ENCODE measurements at regions not wholly inside any gene's neighbourhood (a gene's known extent, or its start where the extent isn't known, plus 50 kb on each side); places are given as distances from the start of the nearest gene placed in this dataset.
"Not testable (repeated sequence)": the region's sequence is repeated elsewhere in the genome, so short reads cannot be mapped to it uniquely, and the experiment has no call there.

DNA sequence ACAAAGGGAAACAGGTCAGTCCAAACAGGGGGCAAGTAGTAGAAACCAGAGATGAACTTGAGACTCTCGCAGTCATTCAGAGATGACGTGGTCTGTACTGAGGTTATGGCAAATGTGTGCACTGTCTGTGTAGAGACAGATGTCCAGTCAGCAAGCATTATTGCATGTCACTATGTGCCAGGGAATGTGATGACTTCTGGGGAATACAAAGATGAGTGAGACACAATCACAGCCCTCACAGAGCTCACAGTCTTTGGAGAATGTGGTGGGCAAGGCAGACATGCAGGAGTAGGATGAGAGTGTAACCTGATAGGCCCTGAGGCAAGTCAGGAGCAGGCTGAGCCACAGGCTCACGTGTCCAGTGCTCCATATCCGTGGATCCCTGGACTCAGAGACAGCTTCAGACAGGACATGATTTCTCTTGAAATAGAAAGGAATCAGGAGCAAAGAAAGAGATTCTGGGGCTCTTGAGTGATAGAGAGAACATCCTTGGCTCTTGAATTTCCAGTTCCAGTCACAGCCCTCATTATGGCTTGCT, 550.7 kb downstream of the ETS1 start:
- Histone ChIP-seq H3K4me3 (ENCODE audit: low read depth in 1 of 5, low read length in 5 of 5) (no peak overlapping the region), H3K27ac (ENCODE audit: low read depth, low read length) (no peak overlapping the region), H3K36me3 (ENCODE audit: control insufficient read depth in 5 of 5, insufficient read depth in 5 of 5, low read length in 5 of 5) (no peaks in the 10 kb centered on the region), H3K9me3 (ENCODE audit: control insufficient read depth in 5 of 5, low read length in 5 of 5) (no peaks in the 10 kb centered on the region), H3K9ac (ENCODE audit: low read length in 5 of 5) (no peak overlapping the region), H3K27me3 (ENCODE audit: control insufficient read depth in 5 of 5, insufficient read depth in 4 of 5, low read length in 5 of 5) (no peaks in the 10 kb centered on the region), H3K4me1 (ENCODE audit: control insufficient read depth in 5 of 5, insufficient read depth in 5 of 5, low read length in 5 of 5) (peaks cover 0 to 13% (median 10%) of the 10 kb centered on the region in 5 donors)

DNA sequence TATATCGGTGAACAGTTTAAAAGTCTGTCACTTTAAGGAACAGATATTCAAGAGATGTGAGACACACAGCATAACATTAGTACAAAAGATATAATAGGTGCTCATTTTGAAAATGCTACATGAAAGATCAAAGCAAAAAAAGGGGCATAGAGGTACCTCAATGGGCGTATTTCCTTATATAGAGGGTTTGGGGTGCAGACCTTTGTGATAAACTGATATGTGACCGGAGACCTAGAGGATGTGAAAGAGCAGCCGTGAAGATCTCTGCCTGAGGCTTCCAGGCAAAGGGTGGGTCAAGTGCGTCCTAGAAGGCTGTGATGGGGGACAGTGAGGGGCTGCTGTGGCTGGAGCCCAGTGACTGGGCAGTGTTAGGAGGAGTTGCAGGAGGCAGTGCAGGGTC, 551.4 kb downstream of the ETS1 start:
- Histone ChIP-seq H3K27ac (ENCODE audit: low read depth, low read length) (no peak overlapping the region), H3K36me3 (ENCODE audit: control insufficient read depth in 5 of 5, insufficient read depth in 5 of 5, low read length in 5 of 5) (no peaks in the 10 kb centered on the region), H3K9me3 (ENCODE audit: control insufficient read depth in 5 of 5, low read length in 5 of 5) (no peaks in the 10 kb centered on the region), H3K9ac (ENCODE audit: low read length in 5 of 5) (no peak overlapping the region), H3K4me1 (ENCODE audit: control insufficient read depth in 5 of 5, insufficient read depth in 5 of 5, low read length in 5 of 5) (peaks cover 0 to 13% (median 10%) of the 10 kb centered on the region in 5 donors), H3K4me3 (ENCODE audit: low read depth in 1 of 5, low read length in 5 of 5) (no peak overlapping the region), H3K27me3 (ENCODE audit: control insufficient read depth in 5 of 5, insufficient read depth in 4 of 5, low read length in 5 of 5) (no peaks in the 10 kb centered on the region)

DNA sequence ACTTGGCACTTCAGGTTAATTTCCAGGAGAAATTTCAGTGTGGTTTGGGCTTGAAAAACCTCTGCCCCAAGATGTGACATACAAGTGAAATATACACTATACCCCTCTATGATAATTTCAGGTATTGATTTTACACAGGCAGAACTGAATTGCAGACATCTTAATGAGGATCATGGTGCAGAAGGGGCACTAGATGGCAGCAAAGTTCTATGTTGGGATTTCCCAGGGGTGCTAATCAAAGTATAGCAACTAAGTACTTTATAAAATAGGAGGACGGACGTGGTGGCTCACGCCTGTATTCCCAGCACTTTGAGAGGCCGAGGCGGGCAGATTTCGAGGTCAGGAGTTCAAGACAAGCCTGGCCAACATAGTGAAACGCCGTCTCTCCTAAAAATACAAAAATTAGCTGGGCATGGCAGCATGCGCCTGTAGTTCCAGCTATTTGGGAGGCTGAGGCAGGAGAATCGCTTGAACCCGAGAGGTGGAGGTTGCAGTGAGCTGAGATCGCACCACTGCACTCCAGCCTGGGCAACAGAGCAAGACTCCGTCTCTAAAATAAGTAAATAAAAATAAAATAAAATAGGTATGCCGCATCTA, 555.7 kb downstream of the ETS1 start:
- H3K27ac ChIP-seq (ENCODE audit: low read depth, low read length); H3K4me1 ChIP-seq (ENCODE audit: control insufficient read depth in 5 of 5, insufficient read depth in 5 of 5, low read length in 5 of 5); H3K36me3 ChIP-seq (ENCODE audit: control insufficient read depth in 5 of 5, insufficient read depth in 5 of 5, low read length in 5 of 5); H3K9me3 ChIP-seq (ENCODE audit: control insufficient read depth in 5 of 5, low read length in 5 of 5); H3K27me3 ChIP-seq (ENCODE audit: control insufficient read depth in 5 of 5, insufficient read depth in 4 of 5, low read length in 5 of 5); H3K9ac ChIP-seq (ENCODE audit: low read length in 5 of 5); H3K4me3 ChIP-seq (ENCODE audit: low read depth in 1 of 5, low read length in 5 of 5): not testable (repeated sequence)

DNA sequence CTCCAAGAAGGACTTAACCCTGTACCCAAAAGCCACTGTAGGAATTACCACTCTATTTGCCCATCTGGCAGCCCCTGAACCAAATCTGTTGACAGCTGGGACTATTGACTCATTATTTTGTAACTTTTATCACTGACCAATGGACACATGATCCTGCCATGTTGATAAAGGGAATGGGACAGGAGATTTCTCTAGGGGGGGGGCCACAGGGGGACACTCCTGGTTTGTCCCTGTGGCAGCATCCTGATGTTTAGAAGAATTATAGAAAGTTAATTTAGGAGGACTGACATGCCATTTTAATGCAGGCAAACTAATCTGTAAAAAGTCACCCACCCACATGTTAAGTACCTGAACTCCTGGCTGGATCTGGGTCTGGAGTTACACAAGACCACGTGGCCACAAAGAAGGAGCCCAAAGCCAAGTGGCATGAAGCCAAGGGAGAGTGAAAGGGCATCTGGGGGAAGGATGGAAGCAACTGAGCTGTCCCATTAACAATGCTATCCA, 558.1 kb downstream of the ETS1 start:
- H3K27me3 ChIP-seq (ENCODE audit: control insufficient read depth in 5 of 5, insufficient read depth in 4 of 5, low read length in 5 of 5), result no peaks in the 10 kb centered on the region
- no peaks in the 10 kb centered on the region for H3K4me1 ChIP-seq (ENCODE audit: control insufficient read depth in 5 of 5, insufficient read depth in 5 of 5, low read length in 5 of 5)
- no peak overlapping the region for H3K9ac ChIP-seq (ENCODE audit: low read length in 5 of 5)
- H3K27ac ChIP-seq (ENCODE audit: low read depth, low read length), result no peak overlapping the region
- no peaks in the 10 kb centered on the region for H3K9me3 ChIP-seq (ENCODE audit: control insufficient read depth in 5 of 5, low read length in 5 of 5)
- H3K4me3 ChIP-seq (ENCODE audit: low read depth in 1 of 5, low read length in 5 of 5), result no peak overlapping the region
- H3K36me3 ChIP-seq (ENCODE audit: control insufficient read depth in 5 of 5, insufficient read depth in 5 of 5, low read length in 5 of 5), result no peaks in the 10 kb centered on the region

DNA sequence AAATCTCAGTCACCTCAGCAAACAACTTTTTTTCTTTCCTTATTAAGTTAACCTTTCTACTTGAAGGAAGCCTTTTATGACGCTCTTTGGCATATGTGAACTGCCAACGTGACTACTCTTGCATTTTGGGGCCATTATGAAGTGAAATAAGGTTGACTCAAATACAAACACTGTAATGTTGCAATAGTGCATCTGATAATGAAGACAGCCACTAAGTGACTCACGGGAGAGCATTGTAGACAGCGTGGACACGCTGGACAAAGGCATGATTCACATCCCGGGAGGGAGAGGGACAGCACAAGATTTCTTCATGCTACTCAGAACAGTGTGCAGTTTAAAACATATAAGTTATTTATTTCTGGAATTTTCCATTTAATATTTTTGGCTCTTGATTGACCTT, 560.8 kb downstream of the ETS1 start:
- H3K27me3 ChIP-seq (ENCODE audit: control insufficient read depth in 5 of 5, insufficient read depth in 4 of 5, low read length in 5 of 5), result no peaks in the 10 kb centered on the region
- no peak overlapping the region for H3K9ac ChIP-seq (ENCODE audit: low read length in 5 of 5)
- no peaks in the 10 kb centered on the region for H3K9me3 ChIP-seq (ENCODE audit: control insufficient read depth in 5 of 5, low read length in 5 of 5)
- no peak overlapping the region for H3K4me3 ChIP-seq (ENCODE audit: low read depth in 1 of 5, low read length in 5 of 5)
- no peaks in the 10 kb centered on the region for H3K36me3 ChIP-seq (ENCODE audit: control insufficient read depth in 5 of 5, insufficient read depth in 5 of 5, low read length in 5 of 5)
- no peak overlapping the region for H3K27ac ChIP-seq (ENCODE audit: low read depth, low read length)
- H3K4me1 ChIP-seq (ENCODE audit: control insufficient read depth in 5 of 5, insufficient read depth in 5 of 5, low read length in 5 of 5), result no peaks in the 10 kb centered on the region

DNA sequence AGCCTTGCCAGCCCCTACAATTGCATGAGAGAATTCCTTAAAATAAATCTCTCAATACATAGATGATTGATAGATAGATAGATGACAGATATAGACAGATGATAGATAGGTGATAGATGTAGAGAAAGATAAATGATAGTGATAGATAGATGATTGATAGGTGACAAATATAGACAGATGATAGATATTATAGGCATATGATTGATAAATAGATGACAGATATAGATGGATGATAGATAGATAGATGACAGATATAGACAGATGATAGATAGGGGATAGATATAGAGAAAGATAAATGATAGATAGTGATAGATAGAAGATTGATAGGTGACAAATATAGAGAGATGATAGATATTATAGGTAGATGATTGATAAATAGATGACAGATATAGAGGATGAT, 564.6 kb downstream of the ETS1 start:
- H3K4me3 ChIP-seq (ENCODE audit: low read depth in 1 of 5, low read length in 5 of 5), result no peak overlapping the region
- no peak overlapping the region for H3K9ac ChIP-seq (ENCODE audit: low read length in 5 of 5)
- H3K9me3 ChIP-seq (ENCODE audit: control insufficient read depth in 5 of 5, low read length in 5 of 5), result no peaks in the 10 kb centered on the region
- H3K27ac ChIP-seq (ENCODE audit: low read depth, low read length), result no peak overlapping the region
- no peaks in the 10 kb centered on the region for H3K36me3 ChIP-seq (ENCODE audit: control insufficient read depth in 5 of 5, insufficient read depth in 5 of 5, low read length in 5 of 5)
- H3K4me1 ChIP-seq (ENCODE audit: control insufficient read depth in 5 of 5, insufficient read depth in 5 of 5, low read length in 5 of 5), result no peaks in the 10 kb centered on the region
- no peaks in the 10 kb centered on the region for H3K27me3 ChIP-seq (ENCODE audit: control insufficient read depth in 5 of 5, insufficient read depth in 4 of 5, low read length in 5 of 5)

DNA sequence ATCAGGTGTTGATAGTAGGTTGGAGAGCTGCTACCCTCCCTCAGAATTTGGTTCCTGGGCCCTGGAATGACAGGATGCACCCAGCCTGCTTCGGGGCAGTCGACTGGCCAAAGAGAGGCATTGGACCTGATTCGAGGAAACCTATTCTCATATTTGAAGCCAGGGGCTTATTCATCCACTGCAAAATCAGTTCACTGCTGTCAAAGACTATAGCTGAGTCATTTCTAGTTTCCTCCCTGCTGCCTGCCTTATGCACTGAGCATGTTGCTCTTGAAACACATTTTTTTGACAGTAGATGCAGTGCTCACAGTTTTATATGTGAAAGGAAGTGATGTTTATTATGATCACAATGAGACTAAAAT, 565.4 kb downstream of the ETS1 start:
- H3K36me3 ChIP-seq (ENCODE audit: control insufficient read depth in 5 of 5, insufficient read depth in 5 of 5, low read length in 5 of 5), result no peaks in the 10 kb centered on the region
- H3K4me1 ChIP-seq (ENCODE audit: control insufficient read depth in 5 of 5, insufficient read depth in 5 of 5, low read length in 5 of 5), result no peaks in the 10 kb centered on the region
- no peaks in the 10 kb centered on the region for H3K9me3 ChIP-seq (ENCODE audit: control insufficient read depth in 5 of 5, low read length in 5 of 5)
- no peak overlapping the region for H3K27ac ChIP-seq (ENCODE audit: low read depth, low read length)
- no peak overlapping the region for H3K9ac ChIP-seq (ENCODE audit: low read length in 5 of 5)
- no peak overlapping the region for H3K4me3 ChIP-seq (ENCODE audit: low read depth in 1 of 5, low read length in 5 of 5)
- no peaks in the 10 kb centered on the region for H3K27me3 ChIP-seq (ENCODE audit: control insufficient read depth in 5 of 5, insufficient read depth in 4 of 5, low read length in 5 of 5)

DNA sequence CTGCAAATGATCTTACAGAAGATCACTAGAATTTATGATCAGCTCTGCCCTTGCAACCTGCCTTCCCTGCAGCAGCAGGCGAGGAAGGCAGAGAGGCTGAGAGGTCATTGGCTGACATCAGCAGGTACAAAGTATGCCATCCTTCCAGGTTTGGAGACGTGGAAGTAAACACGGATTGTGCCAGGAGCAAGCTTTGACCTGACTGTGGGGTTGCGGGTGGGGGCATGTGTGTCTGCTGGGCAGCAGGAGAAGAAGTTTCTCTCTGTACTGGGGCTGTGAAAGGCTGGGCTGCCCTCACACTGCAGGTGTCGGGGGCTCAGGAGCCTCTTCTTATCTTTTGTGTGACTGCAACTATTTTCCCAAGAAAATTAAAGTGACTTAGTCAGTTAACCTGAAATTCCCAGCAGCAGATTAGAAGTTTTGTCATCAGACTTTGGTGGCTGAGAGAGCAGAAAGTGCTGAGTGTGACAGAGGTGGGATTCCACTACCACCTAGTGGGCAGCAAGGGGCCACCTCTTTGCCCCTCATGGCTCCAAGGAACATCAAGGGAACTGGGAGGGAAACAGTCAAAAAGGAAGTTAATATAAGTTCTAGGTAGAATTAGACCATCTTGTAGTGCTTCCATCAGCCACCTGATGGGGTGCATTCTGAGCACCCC, 565.9 kb downstream of the ETS1 start:
- no peak overlapping the region for H3K9ac ChIP-seq (ENCODE audit: low read length in 5 of 5)

DNA sequence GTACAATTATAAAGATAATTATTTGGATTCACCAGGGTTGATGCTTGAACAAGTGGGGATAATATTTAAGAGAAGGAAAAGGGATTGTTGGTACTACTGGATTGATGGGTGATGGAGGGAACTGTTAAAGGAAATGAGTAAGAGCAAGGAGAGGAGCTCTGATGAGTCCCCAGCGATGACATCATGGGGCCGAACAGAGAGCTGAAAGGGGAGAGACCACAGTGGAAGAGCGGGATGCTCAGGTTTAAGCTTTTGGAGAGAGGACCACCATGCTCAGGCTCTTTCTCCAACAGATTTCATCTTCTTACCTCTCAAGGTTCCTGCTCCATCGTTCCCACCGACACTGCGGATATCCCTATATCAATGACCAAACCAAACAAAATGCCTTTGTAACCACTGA, 568.7 kb downstream of the ETS1 start:
- H3K27me3 ChIP-seq (ENCODE audit: control insufficient read depth in 5 of 5, insufficient read depth in 4 of 5, low read length in 5 of 5), result no peaks in the 10 kb centered on the region
- H3K9me3 ChIP-seq (ENCODE audit: control insufficient read depth in 5 of 5, low read length in 5 of 5), result no peaks in the 10 kb centered on the region
- H3K4me3 ChIP-seq (ENCODE audit: low read depth in 1 of 5, low read length in 5 of 5), result no peak overlapping the region

More for the DNA sequence above, 565.9 kb downstream of the ETS1 start:
- no peaks in the 10 kb centered on the region for H3K9me3 ChIP-seq (ENCODE audit: control insufficient read depth in 5 of 5, low read length in 5 of 5)
- H3K36me3 ChIP-seq (ENCODE audit: control insufficient read depth in 5 of 5, insufficient read depth in 5 of 5, low read length in 5 of 5), result no peaks in the 10 kb centered on the region
- no peaks in the 10 kb centered on the region for H3K4me1 ChIP-seq (ENCODE audit: control insufficient read depth in 5 of 5, insufficient read depth in 5 of 5, low read length in 5 of 5)
- H3K27me3 ChIP-seq (ENCODE audit: control insufficient read depth in 5 of 5, insufficient read depth in 4 of 5, low read length in 5 of 5), result no peaks in the 10 kb centered on the region
- no peak overlapping the region for H3K4me3 ChIP-seq (ENCODE audit: low read depth in 1 of 5, low read length in 5 of 5)
- H3K27ac ChIP-seq (ENCODE audit: low read depth, low read length), result no peak overlapping the region

DNA sequence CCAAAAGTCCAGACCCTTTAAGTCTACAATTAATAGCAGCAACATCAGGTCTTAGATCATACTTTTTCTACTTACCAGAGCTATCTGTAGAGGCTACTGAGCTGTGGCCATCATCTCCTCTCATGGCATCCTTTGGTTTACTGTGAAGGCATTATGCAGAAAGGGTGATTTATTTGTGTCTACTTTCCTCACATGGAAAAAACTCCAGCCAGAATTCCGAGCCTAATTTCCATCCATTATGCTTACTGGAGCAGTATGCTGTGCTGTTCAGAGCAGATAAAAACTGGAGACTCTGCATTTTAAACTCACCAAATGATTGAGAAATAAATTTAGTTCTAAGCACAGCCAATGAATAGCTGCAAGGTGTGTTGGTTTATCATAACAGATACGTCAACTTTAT, 581.8 kb downstream of the ETS1 start:
- Histone ChIP-seq H3K9ac (ENCODE audit: low read length in 5 of 5) (no peak overlapping the region), H3K9me3 (ENCODE audit: control insufficient read depth in 5 of 5, low read length in 5 of 5) (peaks cover 0 to 8% (median 0%) of the 10 kb centered on the region in 5 donors), H3K36me3 (ENCODE audit: control insufficient read depth in 5 of 5, insufficient read depth in 5 of 5, low read length in 5 of 5) (no peaks in the 10 kb centered on the region), H3K4me1 (ENCODE audit: control insufficient read depth in 5 of 5, insufficient read depth in 5 of 5, low read length in 5 of 5) (no peaks in the 10 kb centered on the region), H3K27me3 (ENCODE audit: control insufficient read depth in 5 of 5, insufficient read depth in 4 of 5, low read length in 5 of 5) (peaks cover 0 to 3% (median 0%) of the 10 kb centered on the region in 5 donors), H3K27ac (ENCODE audit: low read depth, low read length) (no peak overlapping the region), H3K4me3 (ENCODE audit: low read depth in 1 of 5, low read length in 5 of 5) (no peak overlapping the region)

More for the DNA sequence above, 568.7 kb downstream of the ETS1 start:
- Histone ChIP-seq H3K36me3 (ENCODE audit: control insufficient read depth in 5 of 5, insufficient read depth in 5 of 5, low read length in 5 of 5) (no peaks in the 10 kb centered on the region), H3K4me1 (ENCODE audit: control insufficient read depth in 5 of 5, insufficient read depth in 5 of 5, low read length in 5 of 5) (no peaks in the 10 kb centered on the region), H3K27ac (ENCODE audit: low read depth, low read length) (no peak overlapping the region), H3K9ac (ENCODE audit: low read length in 5 of 5) (no peak overlapping the region)
